ENCODE measurements at regions not wholly inside any gene's neighbourhood (a gene's known extent, or its start where the extent isn't known, plus 50 kb on each side); places are given as distances from the start of the nearest gene placed in this dataset.

- TF ChIP-seq CTCF (IDR thresholded peaks at IDR 0.05) (peak; percentile 61 to 87 (median 70)), POLR2A (IDR thresholded peaks at IDR 0.05) (no peak)
Observed at GRCh38 chr3:161559177-161559998, 62.8 kb downstream of the OTOL1 start.
